Glomerular visceral epithelial cell (primary cell): ENCODE measurements at regions not wholly inside any gene's neighbourhood (a gene's known extent, or its start where the extent isn't known, plus 50 kb on each side); places are given as distances from the start of the nearest gene placed in this dataset.
"Not testable (repeated sequence)": the region's sequence is repeated elsewhere in the genome, so short reads cannot be mapped to it uniquely, and the experiment has no call there.

Source experiments
- DNase-seq: peaks from one replicate; pipeline ENCODE4 v3.0.0-alpha.2; 2016; ENCODE audit errors: extremely low spot score

DNA sequence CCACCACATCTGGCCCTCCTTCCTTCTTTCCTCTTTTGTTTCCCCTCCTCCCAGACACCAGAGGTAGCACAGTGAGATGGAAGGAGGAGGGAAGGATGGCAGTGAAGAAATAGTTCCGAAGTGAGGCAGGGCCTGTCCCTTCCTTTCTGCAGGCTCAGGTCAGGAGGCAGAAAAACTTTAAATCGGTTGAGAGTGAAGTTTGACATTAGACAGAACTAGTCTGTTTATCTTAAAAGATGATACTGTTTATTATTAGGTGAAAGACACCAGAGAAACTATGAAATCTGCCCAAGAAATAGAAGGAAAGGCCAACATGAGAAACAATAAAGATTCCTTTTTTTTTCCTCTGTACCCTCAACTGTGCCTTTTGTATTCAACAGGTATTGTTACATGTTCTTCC is 670.3 kb downstream of the UTRN start:
- DNase-seq, result no peak

DNA sequence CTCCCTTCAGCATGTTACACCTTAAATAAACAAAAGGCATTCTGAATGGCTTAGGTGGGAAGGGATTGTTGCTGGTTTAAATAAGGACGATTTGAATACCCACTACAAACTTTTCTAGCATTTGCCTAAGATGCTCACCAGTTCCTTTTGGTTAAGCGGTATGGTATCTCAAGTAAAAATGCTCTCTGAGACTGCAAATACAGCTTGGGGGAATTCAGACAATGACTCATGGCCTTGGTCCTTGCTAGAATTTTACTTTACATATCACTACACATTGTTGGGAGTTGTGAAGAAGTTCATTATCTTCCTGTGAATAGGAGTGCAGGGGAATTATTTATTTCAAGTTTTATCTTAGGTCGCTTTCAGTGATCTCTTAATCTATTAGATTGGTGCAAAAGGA is 670.7 kb downstream of the UTRN start:
- DNase-seq, result peak; percentile 21

DNA sequence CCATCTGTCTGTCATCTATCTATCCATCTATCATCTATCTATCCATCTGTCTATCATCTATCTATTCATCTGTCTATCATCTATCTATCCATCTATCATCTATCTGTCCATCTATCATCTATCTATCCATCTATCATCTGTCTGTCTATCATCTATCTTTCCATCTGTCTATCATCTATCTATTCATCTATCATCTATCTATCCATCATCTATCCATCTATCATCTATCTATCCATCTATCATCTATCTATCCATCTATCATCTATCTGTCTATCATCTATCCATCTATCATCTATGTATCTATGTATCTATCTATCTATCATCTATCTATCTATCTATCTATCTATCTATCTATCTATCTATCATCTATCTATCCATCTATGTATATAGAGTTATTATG is 671.6 kb downstream of the UTRN start:
- DNase-seq, result not testable (repeated sequence)

DNA sequence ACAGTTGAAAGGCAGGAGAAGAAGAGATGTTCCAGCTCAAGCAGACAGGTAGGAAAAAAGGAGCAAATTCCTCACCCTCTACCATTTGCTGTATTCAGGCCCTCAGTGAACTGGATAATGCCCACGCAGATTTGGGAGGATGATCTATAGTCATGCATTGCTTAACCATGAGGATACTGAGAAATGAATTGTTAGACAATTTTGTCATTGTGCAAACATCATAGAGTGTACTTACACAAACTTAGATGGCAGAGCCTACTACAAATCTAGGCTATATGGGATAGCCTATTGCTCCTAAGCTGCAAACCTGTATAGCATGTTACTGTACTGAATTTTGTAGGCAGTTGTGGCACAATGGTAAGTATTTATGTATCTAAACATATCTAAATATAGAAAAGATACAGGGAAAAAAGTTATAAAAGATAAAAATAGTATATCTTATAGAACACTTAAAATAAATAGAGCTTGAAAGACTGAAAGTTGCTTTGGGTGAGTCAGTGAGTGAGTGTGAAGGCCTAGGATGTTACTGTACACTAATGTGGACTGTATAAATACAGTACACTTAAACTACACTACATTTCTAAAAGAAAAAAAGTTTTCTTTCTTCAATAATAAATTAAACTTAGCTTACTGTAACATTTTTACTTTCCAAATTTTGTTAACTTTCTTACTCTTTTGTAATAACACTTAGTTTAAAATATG is 672.3 kb downstream of the UTRN start:
- no peak for DNase-seq

DNA sequence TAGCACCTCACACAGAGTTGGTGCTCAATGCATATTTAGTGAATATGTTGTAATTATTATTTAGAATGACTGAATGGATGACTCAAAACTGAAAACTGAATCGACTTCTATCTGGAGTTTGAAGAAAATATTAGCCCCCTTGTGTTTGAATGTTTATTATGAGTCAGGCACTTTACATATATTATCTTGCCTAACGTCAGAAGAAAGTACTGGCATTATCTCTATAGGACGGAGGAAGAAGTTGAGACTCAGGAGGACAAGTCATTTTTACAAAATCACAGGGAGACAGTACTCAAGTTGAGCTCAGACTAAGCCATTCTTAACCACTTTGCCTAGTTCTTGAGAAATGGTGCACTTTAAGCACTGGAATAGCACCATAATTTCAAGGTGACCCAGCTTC is 684.0 kb downstream of the UTRN start:
- no peak for DNase-seq

DNA sequence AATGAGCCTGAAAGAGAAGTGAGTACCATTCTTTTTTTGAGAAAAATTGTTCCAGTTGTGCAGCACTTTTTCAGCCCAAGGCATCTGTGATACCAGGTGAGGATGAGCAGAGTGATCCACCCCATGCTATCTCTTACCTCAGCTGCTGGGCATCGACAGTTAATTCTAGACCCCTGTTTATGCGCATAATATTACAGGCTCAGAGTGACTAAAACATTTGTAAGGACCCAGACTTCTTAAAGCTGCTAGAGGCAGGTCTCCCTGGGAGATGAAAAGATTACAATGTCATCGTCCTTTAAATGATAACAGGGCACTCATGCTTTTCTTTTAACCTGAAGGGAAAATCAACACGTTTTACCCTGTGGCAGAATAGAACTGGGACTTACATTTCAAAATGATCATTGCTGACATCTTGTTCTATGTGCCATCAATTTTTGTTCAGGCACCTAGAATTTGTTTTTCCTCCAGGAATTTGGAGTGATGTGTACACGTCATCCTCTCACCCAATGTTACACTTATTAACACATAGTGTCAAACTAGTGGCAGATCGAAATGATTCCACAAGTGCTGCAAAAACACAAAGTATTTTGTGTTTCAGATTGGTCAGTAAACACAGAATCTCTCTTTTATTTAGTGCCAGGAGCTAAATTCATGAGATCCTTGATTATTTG is 684.6 kb downstream of the UTRN start:
- no peak for DNase-seq

DNA sequence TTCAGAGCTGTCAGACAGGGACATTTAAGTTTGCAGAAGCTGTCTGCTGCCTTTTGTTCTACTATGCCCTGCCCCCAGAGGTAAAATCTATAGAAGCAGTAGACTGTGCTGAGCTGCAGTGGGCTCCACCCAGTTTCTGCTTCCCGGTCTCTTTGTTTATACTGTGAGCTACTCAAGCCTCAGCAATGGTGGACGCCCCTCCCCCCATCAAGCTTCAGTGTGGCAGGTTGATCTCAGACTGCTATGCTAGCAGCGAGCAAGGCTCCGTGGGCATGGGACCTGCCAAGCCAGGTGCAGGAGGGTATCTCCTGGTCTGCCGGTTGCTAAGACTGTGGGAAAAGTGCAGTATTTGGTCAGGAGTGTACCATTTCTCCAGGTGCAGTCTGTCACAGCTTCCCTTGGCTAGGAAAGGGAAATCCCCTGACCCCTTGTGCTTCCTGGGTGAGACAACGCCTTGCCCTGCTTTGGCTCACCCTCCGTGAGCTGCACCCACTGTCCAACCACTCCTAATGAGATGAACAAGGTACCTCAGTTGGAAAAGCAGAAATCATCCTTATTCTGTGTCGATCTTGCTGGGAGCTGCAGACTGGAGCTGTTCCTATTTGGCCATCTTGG is 692.2 kb downstream of the UTRN start:
- DNase-seq, result peak; percentile 30

DNA sequence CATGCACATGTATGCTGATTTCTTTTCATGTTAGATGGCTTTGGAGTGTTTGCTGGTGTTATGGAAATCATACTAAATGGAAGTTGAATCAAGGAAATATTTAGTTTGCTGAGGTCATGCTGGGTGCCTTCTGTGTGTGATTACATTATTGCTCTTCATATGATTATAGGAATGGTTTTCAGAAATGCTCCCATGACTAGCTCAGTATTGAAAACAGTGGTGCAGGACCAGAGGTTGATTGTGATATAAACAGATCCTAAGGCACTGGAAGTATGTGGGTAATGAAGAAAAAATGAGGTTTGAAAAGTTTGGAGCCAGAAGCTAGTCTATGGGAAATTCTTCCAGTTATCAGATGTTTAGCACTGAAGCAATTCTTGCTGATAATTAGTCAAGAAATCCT is 693.1 kb downstream of the UTRN start:
- no peak for DNase-seq

DNA sequence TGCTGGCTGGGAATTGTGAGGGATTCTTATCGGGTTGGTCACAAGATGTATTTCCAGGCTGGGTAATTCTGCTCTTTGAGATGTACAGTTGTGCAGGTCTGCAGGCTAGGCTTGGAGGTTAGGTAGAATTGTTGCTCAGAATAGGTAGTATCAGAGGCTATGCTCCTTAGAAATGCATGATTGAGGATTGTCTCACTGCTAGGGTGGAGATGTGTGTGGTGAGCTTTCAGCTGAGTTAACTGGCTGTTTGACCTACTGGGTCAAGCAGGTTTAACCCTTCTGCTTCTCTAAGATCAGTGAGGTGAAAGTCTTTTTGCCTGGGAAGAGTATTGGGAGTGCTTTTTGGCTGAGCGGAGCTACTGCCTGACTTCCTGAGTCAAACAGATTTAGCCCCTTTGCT is 701.1 kb downstream of the UTRN start:
- no peak for DNase-seq

DNA sequence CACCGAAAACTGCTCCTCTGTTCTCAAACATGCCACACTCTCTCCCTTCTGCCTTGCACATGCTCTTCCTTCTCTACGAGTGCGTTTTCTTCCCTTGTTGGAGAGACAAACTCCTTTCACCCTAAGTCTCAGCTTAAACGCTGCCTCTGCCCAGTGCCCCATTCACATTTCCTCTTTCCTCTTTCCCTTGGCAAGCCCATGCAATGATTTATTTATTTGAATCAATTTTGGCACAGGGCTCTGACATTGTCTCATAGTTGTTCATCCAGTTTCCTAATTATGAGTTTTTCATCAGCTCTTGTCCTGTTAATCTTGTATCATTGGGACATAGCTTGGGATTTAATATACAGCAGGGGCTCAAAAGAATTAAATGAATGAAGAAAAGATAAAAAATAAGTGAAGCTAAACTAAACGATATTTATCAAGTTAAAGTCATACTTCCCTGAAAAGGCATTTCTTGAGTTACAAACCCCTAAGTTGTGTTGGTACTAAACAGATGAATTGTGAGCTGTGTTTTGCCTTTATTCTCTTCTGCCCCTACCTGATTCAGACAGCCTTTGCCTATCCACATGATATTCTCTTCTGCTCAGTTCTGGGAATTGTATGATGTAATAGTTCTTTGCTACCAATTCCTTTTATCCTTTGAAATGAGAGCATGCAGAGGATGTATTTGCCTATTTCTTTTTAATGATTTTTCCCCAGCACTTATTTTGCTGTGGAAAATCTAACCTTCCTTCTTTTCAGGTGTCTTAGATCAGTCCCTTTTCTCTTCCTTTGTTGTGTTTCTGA is 704.4 kb downstream of the UTRN start:
- no peak for DNase-seq

DNA sequence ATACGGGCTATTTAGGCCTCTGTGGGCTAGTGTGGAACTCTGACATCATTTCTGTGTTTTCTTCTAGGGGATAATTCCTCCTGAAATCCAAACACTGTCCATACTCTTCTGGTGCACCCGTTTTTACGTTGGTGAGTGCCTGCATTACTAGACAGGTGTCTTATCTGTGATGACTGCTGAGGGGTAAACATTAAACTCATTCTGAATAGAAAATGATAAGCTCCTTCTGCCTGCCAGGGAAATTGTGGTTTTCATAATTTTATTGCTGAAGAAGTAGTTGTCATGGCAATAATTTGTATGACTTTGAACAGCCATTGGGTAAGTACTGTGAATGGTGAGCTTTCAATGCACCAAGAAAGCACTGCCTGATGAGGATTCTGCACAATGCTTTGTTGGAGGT is 705.6 kb downstream of the UTRN start:
- no peak for DNase-seq

DNA sequence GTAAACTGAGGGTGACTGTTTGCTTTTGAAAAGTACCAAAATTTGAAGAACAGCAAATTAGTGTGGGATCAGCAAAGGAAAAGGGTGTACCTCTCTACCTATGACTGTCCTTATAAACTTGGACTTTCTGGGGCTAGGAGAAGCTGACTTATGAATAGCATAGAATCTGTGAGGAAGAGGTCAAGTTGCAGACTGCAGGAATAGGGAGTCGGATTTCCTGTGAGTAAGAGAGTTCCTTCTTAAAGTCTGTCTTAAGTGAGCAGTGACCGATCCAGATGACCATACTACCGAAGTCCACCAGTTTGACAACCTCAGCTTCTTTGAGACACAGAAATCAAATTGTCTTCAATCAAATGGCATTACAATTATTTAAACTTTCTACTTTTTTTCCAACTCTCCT is 708.7 kb downstream of the UTRN start:
- no peak for DNase-seq

DNA sequence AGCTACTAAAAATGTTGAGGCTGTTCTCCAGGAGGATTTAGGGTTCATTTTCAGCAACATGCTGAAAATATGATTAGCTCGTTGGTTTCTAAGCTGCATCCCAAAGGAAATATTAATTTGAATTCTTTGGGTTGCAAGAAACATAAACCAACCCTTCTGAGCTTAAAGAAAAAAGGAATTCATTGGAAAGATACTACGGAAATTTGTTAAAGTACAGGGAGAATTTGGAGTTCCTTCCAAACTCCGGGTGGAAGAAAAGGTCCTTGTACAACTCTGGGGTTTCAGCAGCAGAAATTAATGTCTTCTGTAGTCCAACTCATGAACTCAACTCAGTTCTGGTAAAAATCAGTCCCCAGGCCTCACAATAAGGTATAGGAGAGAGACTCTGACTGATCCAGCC is 712.9 kb downstream of the UTRN start:
- no peak for DNase-seq

DNA sequence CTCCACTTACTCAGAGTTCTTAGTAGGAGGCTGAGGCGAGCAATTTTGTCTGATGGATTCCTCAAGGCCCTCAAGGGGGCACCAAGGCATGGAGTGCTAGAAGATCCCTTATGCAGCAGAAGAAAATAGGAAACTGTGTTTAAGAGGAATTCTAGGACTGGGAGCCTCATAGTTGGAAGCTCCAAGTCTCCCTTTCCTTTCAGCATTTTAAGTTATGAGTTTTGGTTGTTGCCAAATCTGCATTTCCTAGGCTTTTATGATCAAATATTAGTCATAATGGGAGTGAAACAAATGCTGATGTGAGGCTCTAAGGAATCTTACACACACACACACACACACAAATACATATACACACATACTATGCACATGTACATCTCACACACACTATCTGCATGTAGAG is 714.0 kb downstream of the UTRN start:
- DNase-seq, result no peak

DNA sequence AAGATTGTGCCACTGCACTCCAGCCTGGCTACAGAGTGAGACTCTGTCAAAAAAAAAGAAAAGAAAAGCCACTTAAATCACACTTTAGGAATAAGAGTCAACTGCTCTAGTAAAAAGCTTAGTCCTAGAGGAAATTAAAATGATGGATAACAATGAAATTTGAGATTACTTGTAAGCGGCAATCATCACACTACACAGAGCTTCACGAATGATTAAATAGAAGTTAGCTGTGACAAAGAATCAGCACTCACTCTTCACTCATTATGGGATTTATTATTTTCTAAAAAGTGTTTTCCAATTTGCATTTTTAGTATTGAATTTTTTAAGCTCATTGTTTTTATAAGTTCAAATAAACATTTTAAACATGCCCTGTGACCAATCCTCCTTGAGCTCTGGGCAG is 718.0 kb downstream of the UTRN start:
- no peak for DNase-seq

DNA sequence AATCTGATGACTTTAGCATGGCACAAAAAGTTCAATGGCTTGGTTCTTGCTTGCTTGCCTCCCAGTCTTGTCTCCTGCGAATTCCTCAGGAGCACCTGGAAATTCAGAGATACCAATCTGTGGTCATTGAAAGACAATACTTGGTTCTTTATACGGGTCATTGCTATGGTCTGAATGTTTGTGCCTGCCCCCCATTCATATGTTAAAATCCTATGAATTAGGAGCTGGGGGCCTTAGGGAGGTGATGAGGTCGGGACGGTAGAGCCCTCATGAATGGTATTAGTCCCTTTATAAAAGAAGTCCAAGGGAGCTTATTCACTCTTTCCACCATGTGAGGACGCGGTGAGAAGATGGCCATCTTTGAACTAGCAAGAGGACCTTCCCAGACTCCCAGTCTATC is 721.8 kb downstream of the UTRN start:
- DNase-seq, result no peak

DNA sequence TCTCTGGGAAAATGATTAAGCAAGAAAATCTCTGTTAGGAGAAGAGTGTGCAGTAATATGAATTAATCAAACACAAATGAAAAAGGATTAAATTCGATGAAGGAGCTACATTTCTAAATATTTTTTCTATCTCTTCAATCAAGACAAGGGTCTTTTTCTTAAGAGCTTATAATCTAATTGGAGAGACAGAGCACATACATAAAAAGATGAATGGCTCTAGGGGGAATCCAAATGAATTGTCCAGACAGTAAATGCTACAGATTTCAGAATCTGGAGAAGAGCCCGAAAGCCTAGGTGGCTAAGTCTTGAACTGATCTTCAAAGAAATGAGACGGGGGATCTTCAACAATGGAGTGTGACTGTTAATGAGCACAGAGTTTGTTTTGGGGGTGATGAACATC is 723.6 kb downstream of the UTRN start:
- no peak for DNase-seq

DNA sequence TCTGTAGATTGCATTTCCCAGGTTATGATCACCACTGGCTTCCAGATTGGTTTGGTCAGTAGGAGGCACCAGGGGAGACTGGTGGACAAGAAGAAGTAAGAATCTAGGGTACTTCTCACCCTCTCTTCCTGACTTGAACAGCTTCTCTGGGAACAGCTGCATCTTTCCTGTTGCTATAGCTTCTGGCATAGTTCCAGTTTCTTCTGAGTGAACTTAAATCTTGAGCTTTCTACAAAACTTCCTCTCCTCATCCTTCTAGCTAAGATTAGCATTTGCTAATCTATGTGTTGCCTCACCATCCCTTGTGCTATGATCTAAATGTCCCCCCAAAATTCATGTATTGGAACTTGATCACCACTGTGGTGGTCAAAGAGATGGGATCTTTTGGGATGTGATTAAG is 724.6 kb downstream of the UTRN start:
- DNase-seq, result no peak

DNA sequence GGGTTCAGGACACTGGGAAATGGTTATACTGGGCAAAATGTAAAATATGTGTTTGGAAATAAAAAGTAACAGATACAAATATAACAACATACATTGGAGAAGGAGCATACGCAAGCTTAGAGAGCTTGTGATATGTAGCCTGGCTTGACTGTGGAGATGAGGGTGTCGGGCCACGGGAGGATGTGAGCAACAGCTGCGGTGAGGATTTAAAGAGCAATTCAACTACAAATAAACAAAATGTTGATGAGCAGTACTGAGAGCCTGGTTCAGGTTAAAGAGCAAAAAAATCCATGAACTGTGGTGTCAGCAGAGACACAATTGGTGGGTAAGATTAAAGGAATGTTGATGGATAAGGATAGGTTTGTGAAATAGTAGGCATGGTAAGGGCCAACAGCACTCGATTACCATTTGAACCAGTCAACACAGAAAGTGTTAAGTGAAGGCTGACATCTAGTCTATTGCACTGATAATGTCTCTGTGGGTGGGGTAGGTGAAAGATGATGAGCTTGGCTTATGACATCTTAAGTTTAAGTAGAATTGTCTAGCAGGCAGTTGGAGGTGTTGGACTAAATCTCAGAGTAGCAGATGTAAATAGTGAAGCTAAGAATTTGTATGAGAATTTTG is 723.2 kb downstream of the EPM2A start:
- DNase-seq, result no peak

DNA sequence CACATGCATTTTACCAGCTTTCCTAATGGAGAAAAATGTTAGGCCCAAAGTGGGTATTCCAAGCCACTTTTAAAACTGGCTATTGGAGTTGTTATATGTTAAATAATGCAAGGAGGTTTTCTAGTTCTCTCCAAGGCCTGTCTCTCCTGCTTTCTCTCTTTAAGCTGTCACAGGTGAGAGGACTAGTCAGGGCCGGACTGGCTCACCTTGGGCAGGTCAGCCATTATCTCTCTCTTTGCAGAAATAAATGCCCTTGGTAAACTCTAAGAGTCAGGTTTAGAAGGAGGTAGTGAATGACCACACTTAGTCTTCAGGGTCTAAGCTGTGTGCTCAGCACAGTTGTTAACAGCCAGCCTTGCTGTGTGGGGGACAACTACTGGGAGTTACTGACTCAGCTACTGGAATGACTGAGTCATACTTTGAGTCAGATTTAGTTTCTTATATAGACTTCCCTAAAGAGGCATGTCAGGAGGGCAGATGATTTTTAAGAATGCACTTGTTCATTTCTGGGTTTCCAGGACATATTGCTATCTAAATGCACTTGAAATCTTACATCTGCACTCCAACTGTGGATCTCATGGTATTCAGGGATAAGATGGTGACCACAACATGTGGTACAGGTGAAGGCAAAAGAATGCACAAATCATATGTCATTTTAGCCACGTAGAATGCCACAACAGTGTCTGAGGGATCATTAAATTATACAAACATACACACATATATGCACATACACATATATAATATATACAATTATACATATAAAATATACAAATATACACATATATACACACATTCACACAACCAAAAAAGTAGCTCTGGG is 719.4 kb downstream of the EPM2A start:
- peak; percentile 80 for DNase-seq

DNA sequence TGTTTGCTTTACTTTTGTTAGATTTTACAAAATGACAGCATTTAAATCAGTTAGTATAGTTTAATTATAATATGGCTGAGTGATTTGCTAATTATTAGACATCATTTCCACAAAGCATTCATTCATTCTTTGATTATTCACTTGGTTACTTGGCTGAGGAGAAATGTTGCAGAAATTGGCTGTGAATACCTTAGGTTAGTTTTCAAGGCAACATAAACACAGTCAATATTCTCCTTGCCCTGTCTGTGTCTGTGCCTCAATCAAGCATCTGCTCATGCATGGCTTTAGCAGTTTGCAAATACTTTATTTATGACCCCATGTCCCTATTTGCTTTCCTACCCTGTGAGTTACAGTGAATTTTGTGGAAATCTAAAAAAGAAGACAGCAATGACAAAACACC is 718.3 kb downstream of the EPM2A start:
- no peak for DNase-seq
